ENCODE measurements at regions not wholly inside any gene's neighbourhood (a gene's known extent, or its start where the extent isn't known, plus 50 kb on each side); places are given as distances from the start of the nearest gene placed in this dataset.

DNA sequence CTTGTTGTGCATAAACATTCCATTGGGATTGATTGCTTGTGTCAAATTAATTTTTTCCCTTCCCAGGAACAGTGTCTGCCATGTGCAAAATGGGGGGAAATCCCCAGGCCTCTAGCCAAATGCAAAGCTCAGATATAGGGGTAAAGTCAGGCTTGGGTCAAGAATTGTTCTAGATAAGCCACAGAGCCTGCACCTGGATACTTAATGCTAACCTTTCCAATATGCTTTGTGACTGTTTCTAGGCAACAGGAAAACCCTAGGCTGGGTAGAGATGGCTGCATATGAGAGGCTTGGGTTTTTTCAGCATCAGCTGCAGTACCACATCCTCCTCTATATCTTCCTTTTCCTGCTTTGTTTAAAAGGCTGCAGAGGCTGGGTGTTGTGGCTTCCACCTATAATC lies 61.9 kb upstream of the ROPN1 start:
- TF ChIP-seq CTCF (IDR thresholded peaks at IDR 0.05; ENCODE audit: control extremely low read depth in 1 of 3, insufficient read depth in 1 of 3, low read depth in 1 of 3, low read length in 3 of 3) = no peak
- TF ChIP-seq CREB1 (IDR thresholded peaks at IDR 0.05) = no peak
- no peak for TF ChIP-seq EP300 (IDR thresholded peaks at IDR 0.05; ENCODE audit: borderline replicate concordance in 1 of 2, low read depth in 2 of 2, low read length in 2 of 2)
- no peak for TF ChIP-seq POLR2A (IDR thresholded peaks at IDR 0.05; ENCODE audit: control extremely low read depth in 1 of 2, low read depth in 2 of 2, low read length in 2 of 2)
- no peak for TF ChIP-seq SP4 (IDR thresholded peaks at IDR 0.05; ENCODE audit: low read length)
- TF ChIP-seq EZH2 (IDR thresholded peaks at IDR 0.05; ENCODE audit: low read depth, low read length, severe bottlenecking) = no peak
- TF ChIP-seq CEBPB (IDR thresholded peaks at IDR 0.05; ENCODE audit: low read depth, low read length) = no peak
- TF ChIP-seq SUZ12 (IDR thresholded peaks at IDR 0.05; ENCODE audit: low read length) = no peak
- TF ChIP-seq CBX8 (IDR thresholded peaks at IDR 0.05; ENCODE audit: borderline replicate concordance, low read depth, low read length) = no peak
- no peak for TF ChIP-seq GTF2F1 (IDR thresholded peaks at IDR 0.05; ENCODE audit: borderline replicate concordance, low read depth, low read length)
- no peak for TF ChIP-seq BRCA1 (IDR thresholded peaks at IDR 0.05; ENCODE audit: low read depth, low read length)
- no peak for TF ChIP-seq POLR2AphosphoS5 (IDR thresholded peaks at IDR 0.05; ENCODE audit: low read depth, low read length)
- no peak for TF ChIP-seq CHD1 (IDR thresholded peaks at IDR 0.05; ENCODE audit: low read depth, low read length)
- TF ChIP-seq GABPA (IDR thresholded peaks at IDR 0.05; ENCODE audit: borderline replicate concordance, insufficient read depth, low read length) = no peak
